Vagina (tissue), 2 donors: ENCODE measurements at regions not wholly inside any gene's neighbourhood (a gene's known extent, or its start where the extent isn't known, plus 50 kb on each side); places are given as distances from the start of the nearest gene placed in this dataset.

ENCODE experiments used
- POLR2A ChIP-seq, 2 donors: fragments of 450-650 bp; IDR thresholded peaks; one replicate each; pipeline ENCODE4 v1.6.1; 2017; ENCODE audit warnings: antibody characterized with exemption in 2 of 2, mild to moderate bottlenecking in 2 of 2, moderate library complexity in 2 of 2
- POLR2AphosphoS5 ChIP-seq, 2 donors: sonication (generic); formaldehyde crosslinking; IDR thresholded peaks; one replicate each; pipeline ENCODE4 v1.9.0; 2017; ENCODE audit warnings: antibody characterized with exemption in 2 of 2, mild to moderate bottlenecking in 2 of 2, low read depth in 1 of 2; ENCODE audit not compliant: insufficient read depth in 1 of 2
- TF ChIP-seq, protein P1 (sequence below), 3 experiments: fragments of 450-650 bp in 2 of 3; fragments of 200-600 bp in 1 of 3; sonication (generic) in 1 of 3; IDR thresholded peaks; one replicate each; pipeline ENCODE4 v1.5.1; 2017 to 2019; ENCODE audit warnings: antibody characterized with exemption in 3 of 3, mild to moderate bottlenecking in 2 of 3, moderate library complexity in 2 of 3

GRCh38 chr7:83835424-83835823 is 186.5 kb upstream of the SEMA3E start:
- TF ChIP-seq POLR2A (IDR thresholded peaks at IDR 0.05) (no peak), POLR2AphosphoS5 (IDR thresholded peaks at IDR 0.05; ENCODE audit: insufficient read depth in 1 of 2, low read depth in 1 of 2) (no peak)
- TF ChIP-seq, protein P1, sequence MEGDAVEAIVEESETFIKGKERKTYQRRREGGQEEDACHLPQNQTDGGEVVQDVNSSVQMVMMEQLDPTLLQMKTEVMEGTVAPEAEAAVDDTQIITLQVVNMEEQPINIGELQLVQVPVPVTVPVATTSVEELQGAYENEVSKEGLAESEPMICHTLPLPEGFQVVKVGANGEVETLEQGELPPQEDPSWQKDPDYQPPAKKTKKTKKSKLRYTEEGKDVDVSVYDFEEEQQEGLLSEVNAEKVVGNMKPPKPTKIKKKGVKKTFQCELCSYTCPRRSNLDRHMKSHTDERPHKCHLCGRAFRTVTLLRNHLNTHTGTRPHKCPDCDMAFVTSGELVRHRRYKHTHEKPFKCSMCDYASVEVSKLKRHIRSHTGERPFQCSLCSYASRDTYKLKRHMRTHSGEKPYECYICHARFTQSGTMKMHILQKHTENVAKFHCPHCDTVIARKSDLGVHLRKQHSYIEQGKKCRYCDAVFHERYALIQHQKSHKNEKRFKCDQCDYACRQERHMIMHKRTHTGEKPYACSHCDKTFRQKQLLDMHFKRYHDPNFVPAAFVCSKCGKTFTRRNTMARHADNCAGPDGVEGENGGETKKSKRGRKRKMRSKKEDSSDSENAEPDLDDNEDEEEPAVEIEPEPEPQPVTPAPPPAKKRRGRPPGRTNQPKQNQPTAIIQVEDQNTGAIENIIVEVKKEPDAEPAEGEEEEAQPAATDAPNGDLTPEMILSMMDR (IDR thresholded peaks at IDR 0.05) = no peak
